ENCODE measurements at regions not wholly inside any gene's neighbourhood (a gene's known extent, or its start where the extent isn't known, plus 50 kb on each side); places are given as distances from the start of the nearest gene placed in this dataset.

DNA sequence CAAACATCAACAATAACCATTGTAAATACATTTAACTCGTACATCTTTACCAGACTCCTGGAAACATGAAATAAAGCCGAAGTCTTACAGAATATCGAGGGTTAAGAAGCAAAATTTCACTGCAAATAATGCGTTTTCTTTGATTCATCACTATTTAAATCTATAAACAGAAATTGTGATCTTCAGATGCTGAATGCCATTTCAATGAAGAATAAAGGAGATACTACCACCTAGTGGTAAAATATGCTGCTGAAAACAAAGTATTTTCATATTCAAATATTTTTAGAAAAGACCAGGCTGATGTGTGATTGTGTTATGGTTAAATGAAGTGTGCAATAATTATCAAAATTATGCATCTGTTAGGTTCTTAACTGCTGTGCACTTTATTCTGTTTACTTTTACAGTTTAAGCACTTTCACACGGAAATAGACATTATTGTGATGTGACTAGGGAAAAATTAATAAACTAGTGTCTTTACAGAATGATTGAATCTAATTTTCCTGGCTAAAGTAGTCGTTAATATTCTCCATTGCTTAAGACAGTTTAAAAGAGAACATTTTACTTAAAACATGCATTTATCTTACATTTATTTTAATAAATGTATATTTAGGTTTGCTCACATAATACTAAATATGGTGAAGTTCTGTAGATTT lies 1093.1 kb downstream of the MRPL39 start:
- TF ChIP-seq POLR2A (IDR thresholded peaks at IDR 0.05) (no peak), CTCF (IDR thresholded peaks at IDR 0.05) (no peak)
